SK-MEL-5 (cell line): ENCODE measurements at regions not wholly inside any gene's neighbourhood (a gene's known extent, or its start where the extent isn't known, plus 50 kb on each side); places are given as distances from the start of the nearest gene placed in this dataset.

Source experiments
- DNase-seq: peaks from one replicate; pipeline ENCODE4 v3.0.0-alpha.2; 2016; ENCODE audit warnings: low read depth, low spot score
- in situ Hi-C: cut with HindIII; loops from 2 replicates; pipeline ENCODE4 v1.10.0; 2016; ENCODE audit warnings: low sequenced_read_pairs, high pct_unique_total_duplicates, low pct_unique_long_range_greater_than_20kb

- DNase-seq, result no peak
- in situ Hi-C loops, result no loop called here
These were observed 406.4 kb upstream of the PROK2 start for GRCh38 chr3:72191209-72191960.

- in situ Hi-C loops, result no loop called here
- DNase-seq, result no peak
These were observed 405.1 kb upstream of the PROK2 start for GRCh38 chr3:72190050-72190449.

- no peak for DNase-seq
- in situ Hi-C loops, result no loop called here
These were observed 404.4 kb upstream of the PROK2 start for GRCh38 chr3:72189339-72189738.

- in situ Hi-C loops, result no loop called here
- DNase-seq, result no peak
These were observed 403.6 kb upstream of the PROK2 start for GRCh38 chr3:72188536-72188935.

GRCh38 chr3:72187131-72187530 is 402.2 kb upstream of the PROK2 start:
- in situ Hi-C loops, result no loop called here
- peak; percentile 56 for DNase-seq

- in situ Hi-C loops, result no loop called here
- DNase-seq, result no peak
These were observed 401.5 kb upstream of the PROK2 start for GRCh38 chr3:72186400-72186855.

GRCh38 chr3:72185549-72186399 is 400.8 kb upstream of the PROK2 start:
- DNase-seq, result no peak
- in situ Hi-C loops, result no loop called here

- no peak for DNase-seq
- in situ Hi-C loops, result no loop called here
These were observed 398.5 kb upstream of the PROK2 start for GRCh38 chr3:72183489-72183888.

- no peak for DNase-seq
These were observed 397.3 kb upstream of the PROK2 start for GRCh38 chr3:72182206-72182605.

GRCh38 chr3:72181251-72181650 is 396.3 kb upstream of the PROK2 start:
- in situ Hi-C loops, result no loop called here

More at GRCh38 chr3:72182206-72182605, 397.3 kb upstream of the PROK2 start:
- in situ Hi-C loops, result no loop called here

GRCh38 chr3:72180405-72180804 is 395.5 kb upstream of the PROK2 start:
- in situ Hi-C loops, result no loop called here
- no peak for DNase-seq

More at GRCh38 chr3:72181251-72181650, 396.3 kb upstream of the PROK2 start:
- no peak for DNase-seq

GRCh38 chr3:72179107-72179464 is 394.1 kb upstream of the PROK2 start:
- in situ Hi-C loops, result no loop called here
- peak; percentile 73 for DNase-seq

- in situ Hi-C loops, result no loop called here
- no peak for DNase-seq
These were observed 393.6 kb upstream of the PROK2 start for GRCh38 chr3:72178463-72179106.

- in situ Hi-C loops, result no loop called here
- DNase-seq, result no peak
These were observed 392.4 kb upstream of the PROK2 start for GRCh38 chr3:72177075-72178050.

GRCh38 chr3:72176537-72177041 is 391.6 kb upstream of the PROK2 start:
- in situ Hi-C loops, result no loop called here
- DNase-seq, result no peak

- no peak for DNase-seq
- in situ Hi-C loops, result no loop called here
These were observed 390.4 kb upstream of the PROK2 start for GRCh38 chr3:72175296-72175858.

- in situ Hi-C loops, result no loop called here
- no peak for DNase-seq
These were observed 389.9 kb upstream of the PROK2 start for GRCh38 chr3:72174890-72175289.
